ENCODE measurements at regions not wholly inside any gene's neighbourhood (a gene's known extent, or its start where the extent isn't known, plus 50 kb on each side); places are given as distances from the start of the nearest gene placed in this dataset.

DNA sequence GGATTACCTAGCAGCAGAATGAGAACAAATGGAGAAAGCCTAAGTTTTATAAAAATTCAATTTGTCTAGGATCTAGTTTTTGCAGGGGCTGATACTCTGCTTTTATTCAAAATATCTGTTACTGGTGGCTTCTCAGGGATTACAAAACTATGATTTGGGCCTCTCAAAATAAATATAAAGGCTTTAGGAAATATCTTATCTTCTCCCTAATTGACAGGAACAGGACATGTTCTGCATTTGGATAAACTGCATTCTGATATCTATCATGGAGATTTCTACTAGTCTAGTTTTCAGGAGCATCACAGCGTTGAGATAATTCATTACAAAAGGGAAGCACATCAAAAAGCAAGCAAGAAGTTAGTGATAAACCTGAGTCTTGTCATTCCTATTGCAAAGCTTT, 127.1 kb upstream of the ITGA1 start:
- no peaks in the 10 kb centered on the region for H3K79me2 ChIP-seq (ENCODE audit: low read length)
- H3K27ac ChIP-seq (ENCODE audit: low read length) = no peak overlapping the region
- no peak overlapping the region for H3K4me3 ChIP-seq (ENCODE audit: low read length)
- no peaks in the 10 kb centered on the region for H3F3A ChIP-seq (ENCODE audit: insufficient read depth, low read length)
- no peaks in the 10 kb centered on the region for H3K4me1 ChIP-seq (ENCODE audit: low read length)
- no peaks in the 10 kb centered on the region for H3K36me3 ChIP-seq (replicated peaks; ENCODE audit: insufficient read depth, low read length)
- H4K20me1 ChIP-seq (ENCODE audit: insufficient read depth, low read length) = no peaks in the 10 kb centered on the region
- DNase-seq = no peak
- H3K27me3 ChIP-seq (replicated peaks; ENCODE audit: insufficient read depth, low read length) = no peaks in the 10 kb centered on the region
- no peaks in the 10 kb centered on the region for H3K9me2 ChIP-seq (replicated peaks; ENCODE audit: insufficient read depth, low read length)
- no peak overlapping the region for H3K9ac ChIP-seq (ENCODE audit: low read length)
- no peaks in the 10 kb centered on the region for H3K9me3 ChIP-seq (replicated peaks; ENCODE audit: insufficient read depth, low read length)
- no peak overlapping the region for H3K4me2 ChIP-seq (ENCODE audit: low read depth, low read length)
- no peak overlapping the region for H2AFZ ChIP-seq (ENCODE audit: low read length)
- TF ChIP-seq, protein P1, sequence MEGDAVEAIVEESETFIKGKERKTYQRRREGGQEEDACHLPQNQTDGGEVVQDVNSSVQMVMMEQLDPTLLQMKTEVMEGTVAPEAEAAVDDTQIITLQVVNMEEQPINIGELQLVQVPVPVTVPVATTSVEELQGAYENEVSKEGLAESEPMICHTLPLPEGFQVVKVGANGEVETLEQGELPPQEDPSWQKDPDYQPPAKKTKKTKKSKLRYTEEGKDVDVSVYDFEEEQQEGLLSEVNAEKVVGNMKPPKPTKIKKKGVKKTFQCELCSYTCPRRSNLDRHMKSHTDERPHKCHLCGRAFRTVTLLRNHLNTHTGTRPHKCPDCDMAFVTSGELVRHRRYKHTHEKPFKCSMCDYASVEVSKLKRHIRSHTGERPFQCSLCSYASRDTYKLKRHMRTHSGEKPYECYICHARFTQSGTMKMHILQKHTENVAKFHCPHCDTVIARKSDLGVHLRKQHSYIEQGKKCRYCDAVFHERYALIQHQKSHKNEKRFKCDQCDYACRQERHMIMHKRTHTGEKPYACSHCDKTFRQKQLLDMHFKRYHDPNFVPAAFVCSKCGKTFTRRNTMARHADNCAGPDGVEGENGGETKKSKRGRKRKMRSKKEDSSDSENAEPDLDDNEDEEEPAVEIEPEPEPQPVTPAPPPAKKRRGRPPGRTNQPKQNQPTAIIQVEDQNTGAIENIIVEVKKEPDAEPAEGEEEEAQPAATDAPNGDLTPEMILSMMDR (IDR thresholded peaks at IDR 0.05; ENCODE audit: low read length) = no peak
- TF ChIP-seq EZH2 (optimal IDR thresholded peaks at IDR 0.05; ENCODE audit: low read depth, low read length) (no peak), EZH2phosphoT487 (IDR thresholded peaks at IDR 0.05; ENCODE audit: low read length) (no peak)

DNA sequence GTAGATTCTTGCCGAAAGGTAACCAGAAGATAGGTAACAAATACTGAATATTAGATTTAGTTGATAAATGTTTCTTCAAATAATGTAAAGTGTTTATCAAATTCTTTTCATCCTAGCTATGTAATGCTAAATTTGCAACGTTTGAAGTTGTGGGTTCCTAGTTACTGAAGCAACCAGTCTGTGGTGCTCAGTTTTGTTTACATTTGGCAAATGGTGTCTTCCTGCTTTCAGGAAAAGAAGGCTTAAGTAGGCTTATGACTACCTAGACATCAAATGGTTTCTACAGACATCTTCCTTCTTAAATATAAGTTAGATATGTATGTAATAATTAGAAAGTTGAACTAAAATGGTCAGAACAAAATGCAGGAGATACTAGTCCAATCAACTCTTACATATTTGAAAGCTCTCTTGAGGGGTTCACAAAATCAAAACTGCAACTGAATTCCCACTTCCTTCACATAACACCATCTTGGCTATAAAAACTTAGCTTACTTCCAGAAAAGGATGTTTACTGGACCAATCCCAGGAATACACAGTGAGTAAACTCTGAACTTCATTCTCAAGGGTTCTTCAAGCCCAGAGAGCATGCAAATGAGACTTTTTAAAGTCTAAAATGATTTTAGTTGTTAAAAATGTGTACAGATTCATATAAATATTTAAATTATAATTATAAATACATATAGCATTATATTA, 125.7 kb upstream of the ITGA1 start:
- Histone ChIP-seq H3K27me3 (replicated peaks; ENCODE audit: insufficient read depth, low read length) (no peaks in the 10 kb centered on the region), H3K36me3 (replicated peaks; ENCODE audit: insufficient read depth, low read length) (no peaks in the 10 kb centered on the region), H4K20me1 (ENCODE audit: insufficient read depth, low read length) (no peaks in the 10 kb centered on the region), H3K4me1 (ENCODE audit: low read length) (no peaks in the 10 kb centered on the region), H2AFZ (ENCODE audit: low read length) (no peak overlapping the region), H3K4me3 (ENCODE audit: low read length) (no peak overlapping the region), H3K79me2 (ENCODE audit: low read length) (no peaks in the 10 kb centered on the region), H3K27ac (ENCODE audit: low read length) (no peak overlapping the region), H3K9me2 (replicated peaks; ENCODE audit: insufficient read depth, low read length) (no peaks in the 10 kb centered on the region), H3K9me3 (replicated peaks; ENCODE audit: insufficient read depth, low read length) (no peaks in the 10 kb centered on the region), H3F3A (ENCODE audit: insufficient read depth, low read length) (no peaks in the 10 kb centered on the region), H3K9ac (ENCODE audit: low read length) (no peak overlapping the region), H3K4me2 (ENCODE audit: low read depth, low read length) (no peak overlapping the region)
- no peak for DNase-seq
- TF ChIP-seq, protein P1 (IDR thresholded peaks at IDR 0.05; ENCODE audit: low read length) = no peak
- TF ChIP-seq EZH2phosphoT487 (IDR thresholded peaks at IDR 0.05; ENCODE audit: low read length) = no peak
- no peak for TF ChIP-seq EZH2 (optimal IDR thresholded peaks at IDR 0.05; ENCODE audit: low read depth, low read length)

DNA sequence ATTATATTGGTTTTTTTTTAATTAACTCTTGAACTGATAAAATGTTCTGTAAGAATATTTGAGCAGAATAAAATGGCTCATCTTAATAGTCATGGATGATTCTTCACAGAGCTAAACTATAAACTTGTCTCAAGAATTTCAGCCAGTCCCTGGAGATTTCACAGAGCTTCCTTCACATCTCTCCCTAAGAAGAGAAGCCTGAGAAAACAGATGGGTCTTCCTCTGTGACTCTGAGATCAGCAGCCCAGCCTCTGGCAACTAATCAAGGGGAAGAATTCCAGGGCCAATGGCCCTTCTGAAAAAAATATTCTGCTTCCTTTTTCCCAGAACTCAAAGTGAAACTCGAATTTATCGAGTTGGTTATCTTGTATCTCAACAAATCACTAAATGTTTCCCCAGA, 122.2 kb upstream of the ITGA1 start:
- no peaks in the 10 kb centered on the region for H3K9me2 ChIP-seq (replicated peaks; ENCODE audit: insufficient read depth, low read length)
- no peak overlapping the region for H3K4me2 ChIP-seq (ENCODE audit: low read depth, low read length)
- no peaks in the 10 kb centered on the region for H4K20me1 ChIP-seq (ENCODE audit: insufficient read depth, low read length)
- no peaks in the 10 kb centered on the region for H3K27me3 ChIP-seq (replicated peaks; ENCODE audit: insufficient read depth, low read length)
- no peaks in the 10 kb centered on the region for H3F3A ChIP-seq (ENCODE audit: insufficient read depth, low read length)
- no peak overlapping the region for H3K4me3 ChIP-seq (ENCODE audit: low read length)
- H3K9ac ChIP-seq (ENCODE audit: low read length) = no peak overlapping the region
- no peaks in the 10 kb centered on the region for H3K9me3 ChIP-seq (replicated peaks; ENCODE audit: insufficient read depth, low read length)
- no peaks in the 10 kb centered on the region for H3K4me1 ChIP-seq (ENCODE audit: low read length)
- no peaks in the 10 kb centered on the region for H3K36me3 ChIP-seq (replicated peaks; ENCODE audit: insufficient read depth, low read length)
- DNase-seq = no peak
- H2AFZ ChIP-seq (ENCODE audit: low read length) = no peak overlapping the region
- H3K27ac ChIP-seq (ENCODE audit: low read length) = no peak overlapping the region
- no peaks in the 10 kb centered on the region for H3K79me2 ChIP-seq (ENCODE audit: low read length)
- TF ChIP-seq, protein P1 (IDR thresholded peaks at IDR 0.05; ENCODE audit: low read length) = no peak
- TF ChIP-seq EZH2phosphoT487 (IDR thresholded peaks at IDR 0.05; ENCODE audit: low read length) (no peak), EZH2 (optimal IDR thresholded peaks at IDR 0.05; ENCODE audit: low read depth, low read length) (no peak)
